ENCODE measurements at regions not wholly inside any gene's neighbourhood (a gene's known extent, or its start where the extent isn't known, plus 50 kb on each side); places are given as distances from the start of the nearest gene placed in this dataset.

DNA sequence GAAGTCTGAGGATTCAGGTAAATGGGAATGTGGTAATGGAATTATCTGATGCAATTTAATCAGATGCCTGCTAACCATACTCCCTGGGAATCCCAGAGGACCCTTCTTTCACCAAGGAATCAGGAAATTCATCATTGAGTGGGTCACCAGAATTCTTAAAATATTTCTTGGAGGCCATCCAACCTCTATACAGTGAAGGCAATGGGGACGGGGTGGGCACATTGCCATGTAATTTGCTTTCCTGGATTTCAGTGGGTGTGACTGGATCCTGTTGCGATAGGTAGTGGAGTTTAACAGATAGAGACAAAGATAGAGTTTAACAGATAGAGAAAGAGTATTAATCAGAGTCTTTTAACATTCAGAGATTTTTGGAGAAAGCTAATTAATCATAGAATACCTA is 394.4 kb downstream of the DAD1 start:
- no peak for FAIRE-seq
- no peak for TF ChIP-seq CBX5 (IDR thresholded peaks at IDR 0.05; ENCODE audit: low read depth)
- no peak for TF ChIP-seq CEBPB (IDR thresholded peaks at IDR 0.05; ENCODE audit: borderline replicate concordance in 1 of 2, low read depth in 2 of 2, low read length in 2 of 2)
- TF ChIP-seq ZBTB40 (IDR thresholded peaks at IDR 0.05; ENCODE audit: borderline replicate concordance) = no peak
- no peak for TF ChIP-seq GATAD2B (conservative IDR thresholded peaks at IDR 0.05; ENCODE audit: low read depth)
- no peak for TF ChIP-seq HDAC6 (IDR thresholded peaks at IDR 0.05; ENCODE audit: unreplicated experiment)
- TF ChIP-seq KDM1A (IDR thresholded peaks at IDR 0.05; ENCODE audit: borderline replicate concordance) = no peak
- no peak for TF ChIP-seq NFYA (IDR thresholded peaks at IDR 0.05; ENCODE audit: borderline replicate concordance, low read depth, low read length)
- TF ChIP-seq, protein P1, sequence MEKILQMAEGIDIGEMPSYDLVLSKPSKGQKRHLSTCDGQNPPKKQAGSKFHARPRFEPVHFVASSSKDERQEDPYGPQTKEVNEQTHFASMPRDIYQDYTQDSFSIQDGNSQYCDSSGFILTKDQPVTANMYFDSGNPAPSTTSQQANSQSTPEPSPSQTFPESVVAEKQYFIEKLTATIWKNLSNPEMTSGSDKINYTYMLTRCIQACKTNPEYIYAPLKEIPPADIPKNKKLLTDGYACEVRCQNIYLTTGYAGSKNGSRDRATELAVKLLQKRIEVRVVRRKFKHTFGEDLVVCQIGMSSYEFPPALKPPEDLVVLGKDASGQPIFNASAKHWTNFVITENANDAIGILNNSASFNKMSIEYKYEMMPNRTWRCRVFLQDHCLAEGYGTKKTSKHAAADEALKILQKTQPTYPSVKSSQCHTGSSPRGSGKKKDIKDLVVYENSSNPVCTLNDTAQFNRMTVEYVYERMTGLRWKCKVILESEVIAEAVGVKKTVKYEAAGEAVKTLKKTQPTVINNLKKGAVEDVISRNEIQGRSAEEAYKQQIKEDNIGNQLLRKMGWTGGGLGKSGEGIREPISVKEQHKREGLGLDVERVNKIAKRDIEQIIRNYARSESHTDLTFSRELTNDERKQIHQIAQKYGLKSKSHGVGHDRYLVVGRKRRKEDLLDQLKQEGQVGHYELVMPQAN (conservative IDR thresholded peaks at IDR 0.05) = no peak
- no peak for TF ChIP-seq SUPT20H (IDR thresholded peaks at IDR 0.05; ENCODE audit: borderline replicate concordance, control insufficient read depth, low read depth, low read length)
- no peak for TF ChIP-seq SMC3 (IDR thresholded peaks at IDR 0.05; ENCODE audit: borderline replicate concordance, low read length)
- TF ChIP-seq HDAC2 (IDR thresholded peaks at IDR 0.05) = no peak
- TF ChIP-seq ZBTB33 (IDR thresholded peaks at IDR 0.05) = no peak
- no peak for TF ChIP-seq ZNF687 (IDR thresholded peaks at IDR 0.05)

More for the DNA sequence above, 394.4 kb downstream of the DAD1 start:
- ChIA-PET SMC1A (ENCODE audit: uncharacterized antibody, unreplicated experiment) (no interaction called here), POLR2A (no interaction called here), RAD21 (ENCODE audit: unreplicated experiment) (no interaction called here), CTCF (interaction anchor here (0.8 to 1.1 kb wide), 2 partner anchors 25 to 82 kb away, joined by 3 read pairs; no protein-coding TSS in a partner anchor)
- intact Hi-C loops (cut with micrococcal nuclease; ENCODE audit: unreplicated experiment) = no loop called here
- H3K79me2 ChIP-seq (ENCODE audit: control insufficient read depth, insufficient read depth, low read length) = no peaks in the 10 kb centered on the region
- no peak overlapping the region for H3K4me3 ChIP-seq
- H4K20me1 ChIP-seq (ENCODE audit: control insufficient read depth, insufficient read depth) = no peaks in the 10 kb centered on the region
- H3K27ac ChIP-seq (ENCODE audit: control insufficient read depth, insufficient read depth) = no peak overlapping the region
- no peak overlapping the region for H2AFZ ChIP-seq (ENCODE audit: control insufficient read depth, low read depth, low read length)
- H3K9ac ChIP-seq (ENCODE audit: control insufficient read depth, insufficient read depth, low read length) = no peak overlapping the region
- H3K4me2 ChIP-seq (ENCODE audit: control insufficient read depth, insufficient read depth) = no peak overlapping the region
- H3K27me3 ChIP-seq (replicated peaks in 1 of 2; ENCODE audit: control insufficient read depth in 2 of 2, insufficient read depth in 2 of 2, low read length in 1 of 2) = peaks cover 1 to 2% of the 10 kb centered on the region in 2 experiments; a peak in 1 of 4 replicates
- in situ Hi-C loops (cut with MboI) = no loop called here
- no peaks in the 10 kb centered on the region for H3K4me1 ChIP-seq (ENCODE audit: control insufficient read depth, insufficient read depth, low read length)
- no peaks in the 10 kb centered on the region for H3K36me3 ChIP-seq (ENCODE audit: control insufficient read depth in 2 of 2, insufficient read depth in 2 of 2, low read length in 1 of 2)
- no peaks in the 10 kb centered on the region; the same call in 2 of the 3 replicates for H3K9me3 ChIP-seq (replicated peaks; ENCODE audit: control insufficient read depth, insufficient read depth, low read length)
- 39% methylated on average over 2 of the region's 2 CpGs for WGBS (ENCODE audit: insufficient coverage, insufficient replicate concordance, low lambda C conversion rate, missing lambda C conversion rate)
- BruUV-seq (replicated peaks) = no TSS peak
- DNase-seq (ENCODE audit: low read depth, low spot score) (no peak), ATAC-seq (no peak)
